ENCODE measurements at regions not wholly inside any gene's neighbourhood (a gene's known extent, or its start where the extent isn't known, plus 50 kb on each side); places are given as distances from the start of the nearest gene placed in this dataset.

DNA sequence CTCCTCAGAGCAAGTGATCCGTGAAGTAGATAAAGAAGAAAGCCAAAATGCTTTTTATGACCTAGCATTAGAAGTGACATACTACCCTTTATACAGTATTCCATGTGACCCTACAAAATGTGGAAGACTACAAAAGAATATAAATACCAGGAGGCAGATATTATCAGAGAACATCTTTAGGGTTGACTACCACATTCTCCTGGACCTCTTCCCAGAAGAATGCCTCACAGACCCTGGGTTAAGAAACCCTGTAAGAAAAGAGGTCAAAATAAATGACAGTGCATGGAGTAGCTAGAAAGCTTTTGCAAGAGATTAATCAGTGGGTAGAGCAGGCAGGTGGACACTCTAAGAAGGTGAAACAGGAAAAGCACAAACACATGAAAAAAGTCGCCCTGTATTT is 69.2 kb downstream of the FANCF start:
- Histone ChIP-seq H3K36me3 (no peaks in the 10 kb centered on the region), H3K27me3 (no peaks in the 10 kb centered on the region), H3K9me3 (no peaks in the 10 kb centered on the region), H3K27ac (no peak overlapping the region), H3K4me3 (no peak overlapping the region), H3K4me1 (no peaks in the 10 kb centered on the region)
- TF ChIP-seq POLR2AphosphoS5 (IDR thresholded peaks at IDR 0.05) = no peak
- intact Hi-C loops (cut with DNase I; ENCODE audit: low total_unique reads) = no loop called here
- DNase-seq (ENCODE audit: low spot score in 2 of 2) = no peak

GRCh38 chr11:22555881-22556280 is 69.7 kb downstream of the FANCF start:
- Histone ChIP-seq H3K27ac (no peak overlapping the region), H3K36me3 (no peaks in the 10 kb centered on the region), H3K27me3 (no peaks in the 10 kb centered on the region), H3K9me3 (no peaks in the 10 kb centered on the region), H3K4me1 (no peaks in the 10 kb centered on the region), H3K4me3 (no peak overlapping the region)
- TF ChIP-seq POLR2A (IDR thresholded peaks at IDR 0.05) = no peak
- TF ChIP-seq, protein P1, sequence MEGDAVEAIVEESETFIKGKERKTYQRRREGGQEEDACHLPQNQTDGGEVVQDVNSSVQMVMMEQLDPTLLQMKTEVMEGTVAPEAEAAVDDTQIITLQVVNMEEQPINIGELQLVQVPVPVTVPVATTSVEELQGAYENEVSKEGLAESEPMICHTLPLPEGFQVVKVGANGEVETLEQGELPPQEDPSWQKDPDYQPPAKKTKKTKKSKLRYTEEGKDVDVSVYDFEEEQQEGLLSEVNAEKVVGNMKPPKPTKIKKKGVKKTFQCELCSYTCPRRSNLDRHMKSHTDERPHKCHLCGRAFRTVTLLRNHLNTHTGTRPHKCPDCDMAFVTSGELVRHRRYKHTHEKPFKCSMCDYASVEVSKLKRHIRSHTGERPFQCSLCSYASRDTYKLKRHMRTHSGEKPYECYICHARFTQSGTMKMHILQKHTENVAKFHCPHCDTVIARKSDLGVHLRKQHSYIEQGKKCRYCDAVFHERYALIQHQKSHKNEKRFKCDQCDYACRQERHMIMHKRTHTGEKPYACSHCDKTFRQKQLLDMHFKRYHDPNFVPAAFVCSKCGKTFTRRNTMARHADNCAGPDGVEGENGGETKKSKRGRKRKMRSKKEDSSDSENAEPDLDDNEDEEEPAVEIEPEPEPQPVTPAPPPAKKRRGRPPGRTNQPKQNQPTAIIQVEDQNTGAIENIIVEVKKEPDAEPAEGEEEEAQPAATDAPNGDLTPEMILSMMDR (IDR thresholded peaks at IDR 0.05) = no peak
- no peak for DNase-seq (ENCODE audit: low spot score in 2 of 2)
- intact Hi-C loops (cut with DNase I; ENCODE audit: low total_unique reads) = no loop called here

DNA sequence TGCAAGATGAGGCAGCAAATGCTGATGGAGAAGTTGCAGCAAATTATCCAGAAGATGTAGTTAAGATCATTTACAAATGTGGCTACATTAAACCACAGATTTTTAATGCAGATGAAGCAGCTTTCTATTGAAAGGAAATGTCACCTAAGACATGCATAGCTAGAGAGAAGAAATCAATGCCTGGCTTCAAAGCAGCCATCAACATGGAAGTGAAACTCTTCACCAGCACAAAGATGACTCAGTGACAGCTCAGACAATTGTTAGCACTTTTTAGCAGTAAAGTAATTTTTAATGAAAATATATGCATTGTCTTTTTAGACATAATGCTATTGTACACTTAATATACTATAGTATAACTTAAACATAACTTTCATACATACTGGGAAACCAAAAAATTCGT is 71.4 kb downstream of the FANCF start:
- no peak for TF ChIP-seq POLR2A (IDR thresholded peaks at IDR 0.05)
- TF ChIP-seq, protein P1 (IDR thresholded peaks at IDR 0.05) = no peak
- TF ChIP-seq POLR2AphosphoS5 (IDR thresholded peaks at IDR 0.05) = no peak
- no peaks in the 10 kb centered on the region for H3K4me1 ChIP-seq
- no peaks in the 10 kb centered on the region for H3K27me3 ChIP-seq
- no peak overlapping the region for H3K4me3 ChIP-seq
- intact Hi-C loops (cut with DNase I; ENCODE audit: low total_unique reads) = no loop called here
- no peaks in the 10 kb centered on the region for H3K9me3 ChIP-seq
- DNase-seq (ENCODE audit: low spot score in 2 of 2) = no peak
- H3K27ac ChIP-seq = no peak overlapping the region
- no peaks in the 10 kb centered on the region for H3K36me3 ChIP-seq

GRCh38 chr11:22552885-22553284 is 72.7 kb downstream of the FANCF start:
- TF ChIP-seq POLR2AphosphoS5 (IDR thresholded peaks at IDR 0.05) = no peak
- TF ChIP-seq POLR2A (IDR thresholded peaks at IDR 0.05) = no peak
- TF ChIP-seq, protein P1 (IDR thresholded peaks at IDR 0.05) = no peak

GRCh38 chr11:22546746-22547145 is 78.9 kb downstream of the FANCF start:
- H3K27ac ChIP-seq = no peak overlapping the region
- H3K4me1 ChIP-seq = no peaks in the 10 kb centered on the region
- no peaks in the 10 kb centered on the region for H3K27me3 ChIP-seq
- TF ChIP-seq POLR2A (IDR thresholded peaks at IDR 0.05) (no peak), POLR2AphosphoS5 (IDR thresholded peaks at IDR 0.05) (no peak)
- TF ChIP-seq, protein P1 (IDR thresholded peaks at IDR 0.05) = no peak
- H3K36me3 ChIP-seq = no peaks in the 10 kb centered on the region
- H3K4me3 ChIP-seq = no peak overlapping the region
- DNase-seq (ENCODE audit: low spot score in 2 of 2) = no peak
- H3K9me3 ChIP-seq = no peaks in the 10 kb centered on the region
- intact Hi-C loops (cut with DNase I; ENCODE audit: low total_unique reads) = no loop called here

More at GRCh38 chr11:22552885-22553284, 72.7 kb downstream of the FANCF start:
- no peak overlapping the region for H3K4me3 ChIP-seq
- no peaks in the 10 kb centered on the region for H3K36me3 ChIP-seq
- intact Hi-C loops (cut with DNase I; ENCODE audit: low total_unique reads) = no loop called here
- no peaks in the 10 kb centered on the region for H3K27me3 ChIP-seq
- H3K27ac ChIP-seq = no peak overlapping the region
- no peaks in the 10 kb centered on the region for H3K9me3 ChIP-seq
- H3K4me1 ChIP-seq = no peaks in the 10 kb centered on the region
- no peak for DNase-seq (ENCODE audit: low spot score in 2 of 2)

DNA sequence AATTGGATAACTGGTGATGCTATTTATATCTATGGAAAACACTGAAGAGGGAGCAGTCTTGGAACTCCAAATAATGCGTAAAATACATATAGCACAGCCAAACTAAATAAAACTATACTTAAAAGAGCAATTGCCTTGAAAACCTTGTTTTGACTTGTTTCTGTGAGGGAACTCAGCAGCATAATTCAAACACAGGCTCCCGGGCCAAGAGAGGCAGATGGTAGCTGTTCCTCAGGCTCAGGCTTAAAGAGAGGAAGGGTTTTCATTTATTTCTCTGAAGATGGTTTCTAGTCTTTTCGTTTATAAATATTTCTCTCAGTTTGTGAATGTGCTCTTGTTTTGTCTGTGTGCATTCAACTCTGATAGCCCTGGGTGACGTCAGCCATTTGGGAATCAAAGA is 82.4 kb downstream of the FANCF start:
- intact Hi-C loops (cut with DNase I; ENCODE audit: low total_unique reads) = no loop called here

More for the DNA sequence above, 82.4 kb downstream of the FANCF start:
- no peaks in the 10 kb centered on the region for H3K36me3 ChIP-seq
- no peak overlapping the region for H3K4me3 ChIP-seq
- no peaks in the 10 kb centered on the region for H3K9me3 ChIP-seq
- TF ChIP-seq POLR2AphosphoS5 (IDR thresholded peaks at IDR 0.05) = no peak
- TF ChIP-seq, protein P1 (IDR thresholded peaks at IDR 0.05) = no peak
- no peak overlapping the region for H3K27ac ChIP-seq
- H3K27me3 ChIP-seq = no peaks in the 10 kb centered on the region
- H3K4me1 ChIP-seq = no peaks in the 10 kb centered on the region
- no peak for DNase-seq (ENCODE audit: low spot score in 2 of 2)
